Astrocyte of the spinal cord (primary cell): ENCODE measurements at regions not wholly inside any gene's neighbourhood (a gene's known extent, or its start where the extent isn't known, plus 50 kb on each side); places are given as distances from the start of the nearest gene placed in this dataset.

Source experiments
- DNase-seq: peaks from one replicate; pipeline ENCODE4 v3.0.0; 2011; ENCODE audit warnings: low read depth, low spot score
- H3K4me3 ChIP-seq: 2 replicates; pipeline ENCODE4 v1.5.1; 2011; ENCODE audit warnings: low read depth, mild to moderate bottlenecking, low read length, moderate library complexity
- CTCF ChIP-seq: IDR thresholded peaks from 2 replicates; pipeline ENCODE4 v1.5.1; 2012; ENCODE audit warnings: low read depth, mild to moderate bottlenecking, low read length, inconsistent platforms
- in situ Hi-C: cut with HindIII; loops from 2 replicates; pipeline ENCODE4 v1.10.0; 2017; ENCODE audit warnings: low sequenced_read_pairs

- TF ChIP-seq CTCF: no peak
- in situ Hi-C loops: no loop called here
- no peak for DNase-seq
- H3K4me3 ChIP-seq: no peak overlapping the region
Measured at GRCh38 chr1:5667513-5668325, 324.5 kb downstream of the NPHP4 start.

- in situ Hi-C loops: no loop called here
Measured at GRCh38 chr1:5664906-5665875, 327.0 kb downstream of the NPHP4 start.

DNA sequence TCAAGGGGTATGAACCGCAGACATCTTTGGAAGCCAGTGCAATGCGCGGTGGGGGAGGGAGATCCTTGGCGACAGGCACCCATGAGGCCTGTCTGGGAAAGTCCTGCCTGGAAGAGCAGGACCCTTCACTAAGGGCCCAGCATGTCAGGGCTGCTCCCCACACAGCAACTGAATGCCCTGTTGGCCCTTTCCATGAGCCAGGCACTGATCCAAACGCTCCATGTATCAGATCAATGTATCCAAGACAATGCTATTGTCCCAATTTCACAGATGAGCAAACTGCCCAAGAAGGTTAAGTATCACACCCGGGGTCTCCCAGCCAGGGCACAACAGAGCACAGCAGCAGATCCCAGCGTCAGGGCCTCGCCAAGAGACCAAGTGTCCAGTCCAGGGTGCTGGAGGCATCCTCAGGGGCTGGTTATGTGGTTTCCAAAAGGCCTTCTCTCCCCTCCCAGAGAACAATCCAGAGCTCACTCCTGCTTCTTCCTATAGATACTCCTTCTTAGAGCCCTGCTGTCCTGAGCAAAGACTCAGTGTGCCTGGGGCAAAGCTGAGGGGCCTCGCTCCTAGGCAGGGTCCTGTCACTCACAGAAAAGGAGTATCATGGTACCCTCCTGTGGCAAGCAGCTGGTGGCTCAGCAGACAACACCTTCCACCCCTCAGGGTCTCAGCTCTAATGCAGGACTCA lies 328.0 kb downstream of the NPHP4 start:
- TF ChIP-seq CTCF: no peak
- DNase-seq: no peak
- in situ Hi-C loops: no loop called here
- no peak overlapping the region for H3K4me3 ChIP-seq

More at GRCh38 chr1:5664906-5665875, 327.0 kb downstream of the NPHP4 start:
- no peak for DNase-seq
- H3K4me3 ChIP-seq: no peak overlapping the region
- no peak for TF ChIP-seq CTCF

- TF ChIP-seq CTCF: no peak
- no peak for DNase-seq
- no peak overlapping the region for H3K4me3 ChIP-seq
- in situ Hi-C loops: no loop called here
Measured at GRCh38 chr1:5662744-5663126, 329.5 kb downstream of the NPHP4 start.

GRCh38 chr1:5662086-5662743 lies 330.0 kb downstream of the NPHP4 start:
- in situ Hi-C loops: no loop called here
- no peak for TF ChIP-seq CTCF
- DNase-seq: no peak
- no peak overlapping the region for H3K4me3 ChIP-seq
